ENCODE measurements at regions not wholly inside any gene's neighbourhood (a gene's known extent, or its start where the extent isn't known, plus 50 kb on each side); places are given as distances from the start of the nearest gene placed in this dataset.
"Not testable (repeated sequence)": the region's sequence is repeated elsewhere in the genome, so short reads cannot be mapped to it uniquely, and the experiment has no call there.

DNA sequence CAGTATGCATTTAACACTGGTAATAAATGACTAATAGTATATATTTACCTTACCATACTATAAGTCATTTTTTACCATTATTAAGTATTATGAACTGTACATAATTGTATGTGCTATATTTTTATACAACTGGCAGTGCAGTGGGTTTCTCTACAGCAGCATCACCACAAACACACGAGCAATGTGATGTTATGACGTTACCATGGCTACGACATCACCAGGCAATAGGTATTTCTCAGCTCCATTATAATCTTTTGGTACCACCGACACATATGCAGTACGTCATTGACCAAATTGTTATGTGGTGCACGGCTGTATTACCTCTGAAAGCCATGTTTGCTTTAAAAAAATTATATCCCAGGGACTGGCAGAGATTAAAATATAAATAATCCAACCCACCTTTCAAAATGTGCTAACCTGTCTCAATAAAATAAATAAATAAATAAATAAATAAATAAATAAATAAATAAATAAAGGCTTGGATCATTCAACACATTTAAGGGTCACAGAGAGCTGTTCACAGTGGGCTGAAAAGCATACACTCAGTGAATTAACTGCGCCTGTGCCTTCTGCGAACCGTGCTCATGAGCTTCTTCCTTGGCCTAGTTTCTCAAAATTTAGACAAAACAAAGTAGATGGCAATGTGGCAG lies 121.4 kb upstream of the SLC35F3 start:
- DNase-seq (no peak), ATAC-seq (ENCODE audit: poor library complexity) (no peak)
- intact Hi-C loops (cut with DNase I), result no loop called here

DNA sequence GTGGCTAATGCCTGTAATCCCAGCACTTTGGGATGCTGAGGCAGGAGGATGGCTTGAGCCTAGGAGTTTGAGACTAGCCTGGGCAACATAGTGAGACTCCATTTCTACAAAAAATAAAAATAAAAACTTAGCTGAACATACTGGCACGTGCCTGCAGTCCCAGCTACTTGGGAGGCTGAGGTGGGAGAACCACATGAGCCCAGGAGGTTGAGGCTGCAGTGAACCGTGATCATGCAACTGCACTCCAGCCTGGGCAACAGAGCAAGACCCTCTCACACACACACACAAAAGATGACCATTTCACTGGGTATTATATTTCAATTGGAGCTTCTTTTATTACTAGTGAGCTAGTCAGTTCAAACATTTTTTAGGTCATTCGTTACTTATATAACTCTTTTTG lies 116.9 kb upstream of the SLC35F3 start:
- DNase-seq, result no peak
- intact Hi-C loops (cut with DNase I), result no loop called here
- ATAC-seq (ENCODE audit: poor library complexity), result no peak

DNA sequence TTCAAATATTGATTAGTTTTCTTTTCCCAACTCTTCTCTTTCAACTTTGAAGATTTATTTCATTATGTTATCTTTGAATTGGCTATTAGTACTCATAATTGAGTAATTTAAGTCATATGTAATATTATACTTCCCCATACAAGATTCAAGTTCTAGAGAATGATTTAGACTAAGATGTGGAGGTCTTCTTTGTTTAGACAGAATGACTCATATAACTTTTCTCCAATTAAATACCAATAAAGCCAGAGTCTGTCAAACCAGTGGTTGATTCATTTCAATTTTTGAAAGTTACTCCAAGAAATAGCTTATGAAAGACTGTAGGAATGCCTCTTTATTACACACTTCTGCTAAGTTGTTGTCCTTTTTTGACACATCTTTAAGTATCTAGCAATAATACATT lies 115.8 kb upstream of the SLC35F3 start:
- no peak for DNase-seq
- ATAC-seq (ENCODE audit: poor library complexity), result no peak
- intact Hi-C loops (cut with DNase I), result no loop called here

DNA sequence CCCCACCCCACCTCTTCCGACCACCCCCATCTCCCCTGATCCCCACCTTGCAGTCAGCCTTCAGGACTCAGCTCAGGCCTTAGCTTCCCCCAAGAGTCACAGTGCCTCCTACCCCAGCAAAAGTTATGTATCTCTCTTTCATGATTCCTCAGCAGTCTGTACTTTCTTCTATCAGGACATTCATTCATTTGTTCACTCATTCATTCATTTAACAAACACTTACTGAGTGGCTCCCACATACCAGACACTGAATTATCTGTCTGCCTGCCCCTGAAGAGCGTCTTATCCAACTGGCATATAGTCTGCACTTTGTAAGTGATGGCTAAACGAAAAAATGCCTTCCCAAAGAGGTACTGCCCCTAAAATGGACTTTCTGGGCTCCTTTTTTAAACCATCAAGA lies 114.4 kb upstream of the SLC35F3 start:
- intact Hi-C loops (cut with DNase I), result loop anchor here (5.0 to 10.0 kb wide), 2 partner anchors 273 to 345 kb away; no protein-coding TSS in a partner anchor
- ATAC-seq (ENCODE audit: poor library complexity) (no peak), DNase-seq (no peak)

DNA sequence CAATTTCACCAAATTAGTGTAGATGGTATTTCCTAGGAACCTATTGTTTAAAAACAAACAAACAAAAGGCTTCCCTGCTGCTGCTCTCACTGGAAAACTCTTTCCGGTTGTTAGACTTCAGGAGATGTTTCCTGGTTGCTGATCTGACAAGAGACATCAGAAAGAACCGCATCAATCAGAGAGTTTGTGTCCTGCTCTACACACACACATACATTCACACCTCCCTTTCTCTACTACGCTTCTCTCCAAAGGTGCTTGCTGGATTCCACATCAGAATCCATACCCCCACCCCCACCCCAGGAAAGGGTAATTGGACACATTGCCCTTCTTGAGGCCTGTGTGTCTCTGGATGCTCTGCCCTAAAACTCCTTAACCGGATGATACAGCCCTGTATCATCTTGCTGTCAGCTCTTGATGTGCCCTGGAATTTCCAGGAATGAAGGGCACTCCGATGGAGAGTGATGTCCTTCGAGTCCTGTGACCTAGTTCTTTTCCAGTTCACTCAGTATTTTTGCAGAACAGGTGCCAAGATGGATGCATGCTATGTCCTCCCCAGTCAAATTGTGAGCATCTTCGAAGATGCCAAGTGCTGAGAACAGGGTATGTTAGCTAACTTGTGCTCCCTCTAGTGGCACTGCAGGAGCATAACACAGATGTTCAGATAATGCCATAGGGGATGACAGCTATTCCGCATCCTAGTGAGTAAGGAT lies 113.7 kb upstream of the SLC35F3 start:
- ATAC-seq (ENCODE audit: poor library complexity) (peak; percentile 93), DNase-seq (no peak)
- intact Hi-C loops (cut with DNase I), result loop anchor here (5.0 to 10.0 kb wide), 2 partner anchors 274 to 346 kb away; no protein-coding TSS in a partner anchor

DNA sequence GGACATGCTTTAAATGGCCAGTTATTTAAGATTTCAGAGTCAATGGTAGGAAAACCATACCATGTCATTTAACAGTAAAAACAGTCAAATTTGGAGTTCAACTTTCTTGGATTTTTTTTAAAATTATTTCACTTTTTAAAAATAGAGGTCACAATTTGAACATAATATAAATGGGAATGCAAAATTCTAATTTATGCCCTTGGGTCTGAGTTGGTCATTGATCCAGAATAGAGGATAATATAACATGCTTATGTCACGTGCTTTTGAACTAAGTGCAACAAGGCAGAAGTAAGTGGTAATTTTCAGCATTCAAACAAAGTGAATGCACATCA lies 113.1 kb upstream of the SLC35F3 start:
- ATAC-seq (ENCODE audit: poor library complexity) (no peak), DNase-seq (no peak)
- intact Hi-C loops (cut with DNase I), result loop anchor here (5.0 to 10.0 kb wide), 2 partner anchors 274 to 347 kb away; no protein-coding TSS in a partner anchor

DNA sequence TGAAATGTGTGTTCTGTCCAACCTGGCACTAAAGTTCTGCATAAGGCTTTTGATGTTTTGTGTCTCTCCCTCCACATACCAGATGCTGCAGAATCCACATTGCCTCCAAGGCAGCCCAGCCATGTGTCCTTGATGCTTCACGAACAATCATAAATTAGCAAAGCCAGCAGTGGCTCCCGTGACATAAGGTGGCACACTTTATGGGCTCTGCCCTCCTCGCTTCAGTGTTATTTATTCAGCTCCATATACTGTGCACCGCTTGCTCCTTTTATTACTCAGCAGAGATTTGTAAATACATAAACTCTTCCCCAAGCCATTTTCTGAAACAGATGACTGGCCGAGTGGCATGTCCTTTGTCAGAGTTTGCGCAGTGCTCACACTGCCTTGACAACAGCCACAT lies 112.8 kb upstream of the SLC35F3 start:
- DNase-seq (no peak), ATAC-seq (ENCODE audit: poor library complexity) (no peak)
- intact Hi-C loops (cut with DNase I), result loop anchor here (5.0 to 10.0 kb wide), 2 partner anchors 274 to 347 kb away; no protein-coding TSS in a partner anchor

DNA sequence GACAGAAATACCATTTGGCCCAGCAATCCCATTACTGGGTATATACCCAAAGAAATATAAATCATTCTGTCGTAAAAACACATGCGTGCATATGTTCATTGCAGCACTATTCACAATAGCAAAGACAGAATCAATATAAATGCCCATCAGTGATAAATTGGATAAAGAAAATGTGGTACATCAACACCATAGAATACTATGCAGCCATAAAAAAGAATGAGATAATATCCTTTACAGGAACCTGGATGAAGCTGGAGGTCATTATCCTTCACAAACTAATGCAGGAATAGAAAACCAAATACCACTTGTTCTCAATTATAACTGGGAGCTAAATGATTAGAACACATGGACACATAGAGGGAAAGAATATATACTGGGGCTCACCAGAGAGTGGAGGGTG lies 109.6 kb upstream of the SLC35F3 start:
- ATAC-seq (ENCODE audit: poor library complexity) (no peak), DNase-seq (no peak)
- intact Hi-C loops (cut with DNase I), result loop anchor here (5.0 to 10.0 kb wide), 2 partner anchors 278 to 350 kb away; no protein-coding TSS in a partner anchor

DNA sequence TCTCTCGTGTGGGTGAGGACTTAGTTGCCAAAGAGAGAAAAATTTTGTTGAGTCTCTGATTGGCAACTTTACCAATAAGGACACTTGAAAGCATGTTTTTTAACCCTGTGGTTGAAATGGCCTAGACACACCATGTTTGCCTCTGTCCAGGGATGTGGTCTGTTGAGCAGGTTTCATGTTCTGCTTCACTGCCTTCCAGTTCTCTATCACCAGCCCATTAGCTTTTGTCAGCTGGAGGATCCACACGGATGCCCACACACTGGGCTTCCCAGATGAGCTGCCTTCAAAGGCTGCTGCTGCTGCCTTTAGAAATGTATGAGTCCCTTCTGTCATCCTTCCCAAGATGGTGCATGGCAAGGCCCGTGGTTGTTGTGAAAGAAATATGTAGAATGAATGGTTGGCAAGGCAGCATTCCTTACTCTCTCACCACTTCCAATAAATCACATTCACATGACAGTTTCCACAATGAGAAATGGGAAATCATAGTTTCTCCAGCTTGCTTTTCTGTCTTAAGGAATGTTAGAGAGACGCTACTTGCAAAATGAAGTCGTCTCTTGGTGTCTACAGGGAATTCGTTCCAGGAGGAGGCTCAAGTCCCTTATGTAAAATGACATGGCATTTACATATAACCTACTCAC lies 108.2 kb upstream of the SLC35F3 start:
- ATAC-seq (ENCODE audit: poor library complexity) (no peak), DNase-seq (no peak)
- intact Hi-C loops (cut with DNase I), result loop anchor here (10.0 kb wide), 1 partner anchor 351 kb away; no protein-coding TSS in a partner anchor

DNA sequence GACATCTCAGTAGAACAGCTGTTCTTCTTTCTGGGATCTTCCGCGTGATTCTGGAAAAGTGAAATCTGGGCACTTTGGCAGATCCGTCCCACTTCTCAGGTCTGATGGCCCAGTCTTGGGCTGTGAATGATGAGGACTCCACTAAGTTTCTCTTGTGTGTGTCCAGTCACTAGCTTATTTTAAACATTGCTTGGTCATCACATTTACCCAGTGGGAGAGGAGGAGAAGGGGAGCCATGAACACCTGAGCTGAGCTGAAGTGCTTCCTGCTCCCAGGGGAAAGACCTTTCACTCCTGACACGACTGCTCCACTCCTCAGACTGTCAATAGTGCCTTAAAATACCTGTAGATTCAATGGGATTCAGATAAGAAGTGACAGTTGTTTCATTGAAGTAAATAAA lies 101.9 kb upstream of the SLC35F3 start:
- intact Hi-C loops (cut with DNase I), result no loop called here
- DNase-seq (no peak), ATAC-seq (ENCODE audit: poor library complexity) (no peak)

DNA sequence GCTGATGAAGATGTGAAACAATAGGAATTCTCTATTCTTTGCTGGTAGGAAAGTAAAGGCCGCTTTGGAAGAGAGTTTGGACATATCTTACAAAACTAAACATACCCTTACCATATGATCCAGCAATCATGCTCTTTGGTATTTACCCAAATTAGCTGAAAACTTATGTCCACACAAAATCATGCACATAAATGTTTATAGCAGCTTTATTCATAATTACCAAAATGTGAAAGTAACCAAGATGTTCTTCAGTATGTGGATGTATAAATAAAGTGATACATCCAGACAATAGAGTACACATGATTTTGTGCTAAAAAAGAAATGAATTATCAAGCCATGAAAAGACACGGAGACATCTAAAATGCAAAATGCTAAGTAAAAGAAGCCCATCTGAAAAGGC lies 98.7 kb upstream of the SLC35F3 start:
- ATAC-seq (ENCODE audit: poor library complexity) (no peak), DNase-seq (no peak)
- intact Hi-C loops (cut with DNase I), result no loop called here

DNA sequence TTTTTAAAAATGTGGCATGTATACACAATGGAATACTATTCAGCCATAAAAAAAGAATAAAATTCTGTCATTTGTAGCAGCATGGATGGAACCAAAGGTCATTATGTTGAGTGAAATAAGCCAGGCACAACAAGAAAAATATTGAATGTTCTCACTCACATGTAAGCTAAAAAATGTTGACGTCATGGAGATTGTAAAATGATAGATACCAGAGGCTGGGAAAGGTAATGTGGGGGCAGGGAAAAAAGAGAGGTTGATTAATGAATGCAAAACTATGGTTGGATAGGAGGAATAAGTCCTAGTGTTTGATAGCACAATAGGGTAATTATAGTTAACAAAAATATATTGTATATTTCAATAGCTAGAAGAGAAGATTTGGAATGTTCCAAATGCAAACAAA lies 89.1 kb upstream of the SLC35F3 start:
- ATAC-seq (ENCODE audit: poor library complexity) (no peak), DNase-seq (no peak)
- intact Hi-C loops (cut with DNase I), result no loop called here

DNA sequence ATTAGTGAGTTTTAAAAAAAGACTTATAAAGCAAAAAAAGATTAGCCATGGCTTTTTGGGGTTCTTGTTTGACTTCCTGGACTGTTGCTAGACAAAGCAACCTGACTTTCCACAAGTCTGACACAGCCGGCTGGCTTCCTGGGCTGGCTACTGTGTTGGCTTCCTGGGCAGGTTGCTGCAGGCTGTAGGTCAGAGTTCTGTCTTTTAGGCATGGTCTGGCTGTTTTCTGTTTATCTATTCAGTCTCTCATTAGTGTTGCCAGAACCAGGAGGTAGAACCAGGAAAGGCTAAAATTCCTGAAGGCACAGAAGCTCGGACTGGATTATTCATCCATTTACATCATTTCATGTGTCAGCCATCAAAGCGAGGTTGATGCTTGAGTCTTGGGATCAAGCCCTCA lies 88.6 kb upstream of the SLC35F3 start:
- intact Hi-C loops (cut with DNase I), result no loop called here
- no peak for DNase-seq
- no peak for ATAC-seq (ENCODE audit: poor library complexity)

DNA sequence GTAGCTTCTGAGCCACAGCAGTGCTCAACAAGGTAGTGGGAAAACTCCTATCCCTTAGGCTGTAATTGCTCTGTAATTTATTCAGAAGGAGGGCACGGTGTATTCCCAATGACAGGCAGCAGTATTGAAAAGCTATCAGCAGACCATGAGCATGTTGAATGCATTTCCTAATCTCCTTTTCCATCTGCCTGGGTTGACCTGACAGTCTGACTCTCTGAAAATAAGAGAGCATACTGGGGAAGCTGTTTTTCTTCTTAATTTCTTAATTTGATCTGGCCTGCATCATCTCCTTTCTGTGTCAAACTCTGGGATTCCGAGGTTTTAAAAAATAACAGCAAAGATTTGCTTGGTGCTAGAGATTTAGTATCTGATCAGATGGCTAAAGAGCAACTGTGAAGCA lies 88.1 kb upstream of the SLC35F3 start:
- DNase-seq, result no peak
- intact Hi-C loops (cut with DNase I), result no loop called here
- ATAC-seq (ENCODE audit: poor library complexity), result no peak

DNA sequence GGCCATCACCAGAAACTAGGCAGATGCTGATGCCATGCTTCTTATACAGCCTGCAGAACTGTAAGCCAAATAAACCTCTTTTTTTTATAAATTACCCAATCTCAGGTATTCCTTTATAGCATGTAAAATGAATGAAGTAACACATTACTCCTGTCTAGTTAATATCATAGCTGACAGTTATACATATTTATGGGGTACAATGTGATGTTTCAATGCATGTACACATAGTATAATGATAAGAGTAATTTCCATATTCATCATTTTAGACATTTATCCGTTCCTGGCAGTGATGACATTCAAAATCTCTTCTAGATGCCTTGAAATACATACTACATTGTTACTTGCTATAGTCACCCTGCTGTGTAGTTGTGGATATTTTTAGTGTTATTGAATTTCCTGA lies 85.4 kb upstream of the SLC35F3 start:
- intact Hi-C loops (cut with DNase I), result no loop called here
- no peak for ATAC-seq (ENCODE audit: poor library complexity)
- DNase-seq, result no peak

DNA sequence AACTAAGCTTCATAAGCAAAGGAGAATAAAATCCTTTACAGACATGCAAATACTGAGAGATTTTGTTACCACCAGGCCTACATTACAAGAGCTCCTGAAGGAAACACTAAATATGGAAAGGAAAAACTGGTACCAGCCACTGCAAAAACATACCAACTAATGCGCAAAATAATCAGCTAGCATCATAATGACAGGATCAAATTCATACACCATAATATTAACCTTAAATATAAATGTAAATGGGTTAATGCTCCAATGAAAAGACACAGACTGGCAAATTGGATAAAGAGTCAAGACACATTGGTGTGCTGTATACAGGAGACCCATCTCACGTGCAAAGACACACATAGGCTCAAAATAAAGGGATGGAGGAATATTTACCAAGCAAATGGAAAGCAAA lies 80.3 kb upstream of the SLC35F3 start:
- ATAC-seq (ENCODE audit: poor library complexity); DNase-seq; intact Hi-C loops (cut with DNase I): not testable (repeated sequence)

DNA sequence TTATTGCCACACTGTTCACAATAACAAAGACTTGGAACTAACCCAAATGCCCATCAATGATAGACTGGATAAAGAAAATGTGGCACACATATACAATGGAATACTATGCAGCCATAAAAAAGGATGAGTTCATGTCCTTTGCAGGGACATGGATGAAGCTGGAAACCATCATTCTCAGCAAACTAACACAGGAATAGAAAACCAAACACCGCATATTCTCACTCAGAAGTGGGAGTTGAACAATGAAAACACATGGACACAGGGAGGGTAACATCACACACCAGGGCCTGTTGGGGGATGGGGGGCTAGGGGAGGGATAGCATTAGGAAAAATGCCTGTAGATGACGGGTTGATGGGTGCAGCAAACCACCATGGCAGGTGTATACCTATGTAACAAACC lies 76.5 kb upstream of the SLC35F3 start:
- intact Hi-C loops (cut with DNase I); ATAC-seq (ENCODE audit: poor library complexity); DNase-seq: not testable (repeated sequence)

DNA sequence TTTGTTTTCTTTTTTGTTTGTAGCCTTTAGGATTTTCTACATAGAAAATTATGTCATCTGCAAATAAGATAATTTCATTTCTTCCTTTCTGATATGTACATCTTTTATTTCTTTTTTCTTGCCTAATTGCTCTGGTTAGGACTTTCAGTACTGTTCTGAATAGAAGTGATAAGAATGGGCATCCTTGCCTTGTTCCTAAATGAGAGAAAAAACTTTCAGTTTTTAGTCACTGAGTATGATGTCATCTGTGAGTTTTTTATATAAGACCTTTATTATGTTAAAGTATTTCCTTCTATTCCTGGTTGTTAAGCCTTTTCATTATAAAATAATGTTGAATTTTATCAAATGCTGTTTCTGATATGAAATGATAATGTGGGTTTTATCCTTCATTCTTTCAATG lies 76.0 kb upstream of the SLC35F3 start:
- intact Hi-C loops (cut with DNase I), result no loop called here
- no peak for DNase-seq

DNA sequence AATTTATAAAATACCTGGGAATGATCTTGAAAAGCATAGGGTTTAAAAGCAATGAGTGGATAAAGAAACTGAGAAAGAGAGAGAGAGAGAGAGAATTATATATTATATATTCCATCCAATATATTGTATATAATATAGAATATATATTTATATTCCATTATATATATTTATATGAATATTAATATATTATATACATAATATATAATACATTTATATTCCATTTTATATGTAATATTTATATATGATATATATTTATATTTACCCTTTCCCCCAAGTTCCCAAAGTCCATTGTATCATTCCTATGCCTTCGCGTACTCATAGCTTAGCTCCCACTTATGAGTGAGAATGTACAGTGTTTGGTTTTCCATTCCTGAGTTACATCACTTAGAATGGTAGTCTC lies 69.9 kb upstream of the SLC35F3 start:
- no peak for ATAC-seq (ENCODE audit: poor library complexity)
- intact Hi-C loops (cut with DNase I), result no loop called here
- DNase-seq, result no peak

More for the DNA sequence above, 76.0 kb upstream of the SLC35F3 start:
- ATAC-seq (ENCODE audit: poor library complexity), result no peak

DNA sequence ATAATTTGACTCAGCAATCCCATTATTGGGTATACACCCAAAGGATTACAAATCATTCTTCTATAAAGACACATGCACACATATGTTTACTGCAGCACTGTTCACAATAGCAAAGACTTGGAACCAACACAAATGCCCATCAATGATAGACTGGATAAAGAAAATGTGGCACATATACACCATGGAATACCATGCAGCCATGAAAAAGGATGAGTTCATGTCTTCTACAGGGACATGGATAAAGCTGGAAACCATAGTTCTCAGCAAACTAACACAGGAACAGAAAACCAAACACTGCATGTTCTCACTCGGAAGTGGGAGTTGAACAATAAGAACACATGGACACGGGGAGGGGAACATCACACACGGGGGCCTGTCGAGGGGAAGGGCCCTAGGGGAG lies 66.3 kb upstream of the SLC35F3 start:
- intact Hi-C loops (cut with DNase I); DNase-seq; ATAC-seq (ENCODE audit: poor library complexity): not testable (repeated sequence)

Measured in Right ventricle myocardium superior (tissue), 1 donor.